Transverse colon (tissue), 4 donors: ENCODE measurements at regions not wholly inside any gene's neighbourhood (a gene's known extent, or its start where the extent isn't known, plus 50 kb on each side); places are given as distances from the start of the nearest gene placed in this dataset.

Experiments
- EP300 ChIP-seq: sonication (generic); formaldehyde crosslinking; IDR thresholded peaks from one replicate; pipeline ENCODE4 v1.6.1; 2017; ENCODE audit warnings: antibody characterized with exemption, low read depth
- POLR2AphosphoS5 ChIP-seq, 3 donors: sonication (generic); formaldehyde crosslinking; IDR thresholded peaks; one replicate each; pipeline ENCODE4 v1.6.1; 2016; ENCODE audit warnings: antibody characterized with exemption in 3 of 3
- TF ChIP-seq, protein P1 (sequence below), 5 experiments: fragments of 200-600 bp in 3 of 5; fragments of 450-650 bp in 2 of 5; sonication (generic) in 3 of 5; IDR thresholded peaks; 1 replicate in 2 of 5; 2 replicates in 3 of 5; pipeline ENCODE4 v1.5.1; 2016 to 2017; ENCODE audit warnings: antibody characterized with exemption in 5 of 5, inconsistent platforms in 3 of 5, mild to moderate bottlenecking in 2 of 5, moderate library complexity in 1 of 5

GRCh38 chr2:57759822-57760300 is 286.7 kb upstream of the VRK2 start:
- TF ChIP-seq, protein P1, sequence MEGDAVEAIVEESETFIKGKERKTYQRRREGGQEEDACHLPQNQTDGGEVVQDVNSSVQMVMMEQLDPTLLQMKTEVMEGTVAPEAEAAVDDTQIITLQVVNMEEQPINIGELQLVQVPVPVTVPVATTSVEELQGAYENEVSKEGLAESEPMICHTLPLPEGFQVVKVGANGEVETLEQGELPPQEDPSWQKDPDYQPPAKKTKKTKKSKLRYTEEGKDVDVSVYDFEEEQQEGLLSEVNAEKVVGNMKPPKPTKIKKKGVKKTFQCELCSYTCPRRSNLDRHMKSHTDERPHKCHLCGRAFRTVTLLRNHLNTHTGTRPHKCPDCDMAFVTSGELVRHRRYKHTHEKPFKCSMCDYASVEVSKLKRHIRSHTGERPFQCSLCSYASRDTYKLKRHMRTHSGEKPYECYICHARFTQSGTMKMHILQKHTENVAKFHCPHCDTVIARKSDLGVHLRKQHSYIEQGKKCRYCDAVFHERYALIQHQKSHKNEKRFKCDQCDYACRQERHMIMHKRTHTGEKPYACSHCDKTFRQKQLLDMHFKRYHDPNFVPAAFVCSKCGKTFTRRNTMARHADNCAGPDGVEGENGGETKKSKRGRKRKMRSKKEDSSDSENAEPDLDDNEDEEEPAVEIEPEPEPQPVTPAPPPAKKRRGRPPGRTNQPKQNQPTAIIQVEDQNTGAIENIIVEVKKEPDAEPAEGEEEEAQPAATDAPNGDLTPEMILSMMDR (IDR thresholded peaks at IDR 0.05) = peak; percentile 75 to 95 (median 93)
- TF ChIP-seq EP300 (no peak), POLR2AphosphoS5 (IDR thresholded peaks at IDR 0.05) (no peak)
